AG10803 (cell line): ENCODE measurements at regions not wholly inside any gene's neighbourhood (a gene's known extent, or its start where the extent isn't known, plus 50 kb on each side); places are given as distances from the start of the nearest gene placed in this dataset.

ENCODE experiments used
- DNase-seq: peaks from one replicate; pipeline ENCODE4 v3.0.0; 2010; ENCODE audit warnings: low read depth
- H3K4me3 ChIP-seq: 2 replicates; pipeline ENCODE4 v1.5.1; 2011; ENCODE audit warnings: mild to moderate bottlenecking, low read length, control low read depth
- TF ChIP-seq, protein P1 (sequence below): conservative IDR thresholded peaks from 2 replicates; pipeline ENCODE4 v1.5.1; 2011; ENCODE audit warnings: mild to moderate bottlenecking, low read length, control low read depth, inconsistent platforms

DNA sequence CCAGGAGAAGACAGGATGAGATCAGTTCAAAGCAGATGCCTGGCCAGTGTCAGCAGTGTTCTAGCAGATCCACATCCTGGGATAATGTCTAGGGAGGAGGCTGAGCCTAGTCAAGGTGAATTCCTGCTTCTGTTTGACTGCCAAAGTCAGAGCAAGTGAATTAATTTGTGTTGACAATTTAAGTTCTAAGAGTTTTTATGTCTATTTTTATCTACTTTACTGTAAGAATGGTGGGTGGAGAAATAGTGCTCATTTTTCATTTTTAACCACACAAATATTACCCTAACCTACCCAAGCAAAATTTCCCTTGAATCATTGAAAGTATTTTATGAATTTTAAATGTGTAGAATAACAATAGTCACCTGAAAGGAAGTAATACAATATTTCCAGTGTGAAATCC is 207.6 kb upstream of the SLC10A2 start:
- no peak overlapping the region for H3K4me3 ChIP-seq
- TF ChIP-seq, protein P1, sequence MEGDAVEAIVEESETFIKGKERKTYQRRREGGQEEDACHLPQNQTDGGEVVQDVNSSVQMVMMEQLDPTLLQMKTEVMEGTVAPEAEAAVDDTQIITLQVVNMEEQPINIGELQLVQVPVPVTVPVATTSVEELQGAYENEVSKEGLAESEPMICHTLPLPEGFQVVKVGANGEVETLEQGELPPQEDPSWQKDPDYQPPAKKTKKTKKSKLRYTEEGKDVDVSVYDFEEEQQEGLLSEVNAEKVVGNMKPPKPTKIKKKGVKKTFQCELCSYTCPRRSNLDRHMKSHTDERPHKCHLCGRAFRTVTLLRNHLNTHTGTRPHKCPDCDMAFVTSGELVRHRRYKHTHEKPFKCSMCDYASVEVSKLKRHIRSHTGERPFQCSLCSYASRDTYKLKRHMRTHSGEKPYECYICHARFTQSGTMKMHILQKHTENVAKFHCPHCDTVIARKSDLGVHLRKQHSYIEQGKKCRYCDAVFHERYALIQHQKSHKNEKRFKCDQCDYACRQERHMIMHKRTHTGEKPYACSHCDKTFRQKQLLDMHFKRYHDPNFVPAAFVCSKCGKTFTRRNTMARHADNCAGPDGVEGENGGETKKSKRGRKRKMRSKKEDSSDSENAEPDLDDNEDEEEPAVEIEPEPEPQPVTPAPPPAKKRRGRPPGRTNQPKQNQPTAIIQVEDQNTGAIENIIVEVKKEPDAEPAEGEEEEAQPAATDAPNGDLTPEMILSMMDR = no peak
- DNase-seq = no peak

DNA sequence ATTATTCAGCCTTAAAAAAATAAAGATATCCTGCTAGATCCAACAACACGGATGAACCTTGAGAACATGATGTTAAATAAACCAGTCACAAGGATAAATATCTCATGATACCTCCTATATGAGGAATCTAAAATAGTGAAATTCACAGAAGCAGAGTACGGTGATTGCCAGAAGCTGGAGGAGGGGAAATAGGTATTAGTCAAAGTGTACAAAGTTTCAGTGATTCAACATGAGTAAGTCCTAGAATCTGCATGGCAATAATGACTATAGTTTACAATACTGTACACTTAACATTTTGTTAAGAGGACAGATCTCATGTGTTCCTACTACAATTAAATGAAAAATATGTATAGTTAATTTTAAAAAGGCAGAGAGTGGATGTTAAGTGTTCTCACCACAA is 206.6 kb upstream of the SLC10A2 start:
- no peak overlapping the region for H3K4me3 ChIP-seq
- TF ChIP-seq, protein P1 = no peak
- DNase-seq = no peak

DNA sequence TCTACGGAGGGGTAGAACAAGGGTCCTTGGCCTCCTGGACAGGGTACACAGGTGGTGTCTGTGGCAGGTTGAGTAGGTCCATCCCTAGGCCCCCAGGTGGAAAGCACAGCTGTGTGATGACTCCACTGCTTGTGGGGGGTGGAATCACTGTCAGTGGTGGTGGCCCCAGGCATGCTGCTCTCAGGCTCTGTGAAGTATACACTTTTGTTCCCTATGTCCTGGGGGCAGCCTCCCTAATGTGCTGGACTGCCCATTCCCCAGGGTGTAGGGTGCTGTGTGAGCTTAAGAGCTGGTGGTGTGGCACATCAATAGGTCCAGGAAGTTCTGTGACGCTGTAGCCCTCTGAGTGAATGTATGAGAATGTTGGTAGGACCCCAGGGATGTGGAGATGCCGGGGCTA is 197.2 kb upstream of the SLC10A2 start:
- TF ChIP-seq, protein P1 = no peak

DNA sequence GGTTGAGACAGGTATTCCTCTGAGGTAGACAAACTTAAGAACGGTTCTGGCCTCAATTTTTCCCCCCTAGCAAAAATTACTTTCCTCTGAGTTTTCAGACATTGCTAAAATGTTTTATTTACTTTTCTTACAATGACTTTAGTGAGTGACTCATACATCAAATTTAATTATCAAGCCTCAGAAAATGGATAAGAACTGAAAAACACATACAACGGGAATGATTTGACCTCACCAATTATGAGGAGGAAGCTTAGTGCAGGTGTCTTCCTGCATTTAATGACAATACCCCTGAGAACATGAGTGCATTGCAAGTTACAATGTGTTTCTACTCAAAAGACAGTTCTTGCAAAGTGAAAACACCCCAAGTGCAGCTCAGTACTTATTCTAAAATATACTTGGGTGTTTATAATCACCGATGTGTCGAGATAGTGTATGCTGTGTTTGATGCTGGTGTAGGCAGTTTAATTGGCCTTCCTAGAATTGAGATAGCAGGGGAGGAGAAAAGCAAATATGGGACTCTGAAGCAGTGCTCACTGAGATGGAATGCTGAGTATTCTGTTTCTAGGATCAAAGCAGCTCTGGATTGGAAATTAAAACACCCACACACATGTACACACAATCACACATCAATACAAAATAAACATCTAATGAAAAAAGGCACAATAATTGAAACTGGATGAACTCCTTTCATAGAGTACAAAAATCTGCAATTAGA is 189.5 kb upstream of the SLC10A2 start:
- DNase-seq = no peak
- H3K4me3 ChIP-seq = no peak overlapping the region
- TF ChIP-seq, protein P1 = no peak

More for the DNA sequence above, 197.2 kb upstream of the SLC10A2 start:
- DNase-seq = no peak
- H3K4me3 ChIP-seq = no peak overlapping the region

DNA sequence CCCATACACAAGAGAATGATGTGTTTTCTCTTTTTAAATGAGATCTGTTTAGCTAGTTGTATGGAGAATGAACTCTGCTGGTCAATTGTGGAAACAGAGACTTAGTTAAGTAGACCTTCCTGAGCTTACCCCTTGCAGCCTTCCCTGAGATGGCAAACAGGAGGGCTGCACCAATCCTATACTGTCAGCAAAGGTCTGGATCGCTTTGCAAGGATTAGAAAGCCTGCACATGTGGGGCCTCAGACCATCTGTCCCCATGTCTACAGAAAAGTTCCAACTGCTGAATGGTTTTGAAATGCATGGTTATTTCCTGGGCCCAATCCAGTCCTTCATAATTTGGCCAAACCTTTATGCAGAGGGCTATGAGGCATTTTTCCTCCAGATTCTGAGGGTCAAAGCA is 183.9 kb upstream of the SLC10A2 start:
- DNase-seq = no peak
- no peak overlapping the region for H3K4me3 ChIP-seq
- TF ChIP-seq, protein P1 = no peak

DNA sequence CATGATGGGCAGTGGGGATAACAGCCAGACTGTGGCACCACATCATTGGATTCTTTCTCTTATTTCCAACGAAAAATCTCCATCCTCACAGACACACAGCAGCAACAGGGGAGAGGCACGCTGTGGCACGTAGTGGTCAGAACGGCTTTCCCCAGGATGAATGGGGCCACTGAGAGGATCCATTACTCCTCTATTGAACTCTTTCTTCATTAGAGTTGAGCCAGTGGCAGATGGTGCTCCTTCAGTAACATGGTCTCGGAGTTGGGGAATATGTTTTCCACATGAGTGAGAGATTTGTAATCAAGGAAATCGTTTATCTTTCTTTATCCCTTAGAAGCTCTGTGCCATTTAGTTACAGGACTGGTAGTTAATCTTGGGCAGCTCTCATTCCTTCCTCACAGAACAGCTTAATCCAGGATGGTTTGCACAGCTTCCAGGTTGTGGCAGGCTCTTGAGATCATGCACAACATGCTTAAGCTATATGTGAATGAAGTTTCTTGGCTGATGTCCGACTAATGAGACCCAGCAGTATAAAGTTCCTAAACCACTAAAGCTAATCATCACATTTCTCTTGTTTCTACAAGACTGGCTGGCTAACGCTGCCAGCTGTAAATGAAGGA is 180.5 kb upstream of the SLC10A2 start:
- no peak overlapping the region for H3K4me3 ChIP-seq
- DNase-seq = no peak
- TF ChIP-seq, protein P1 = no peak

DNA sequence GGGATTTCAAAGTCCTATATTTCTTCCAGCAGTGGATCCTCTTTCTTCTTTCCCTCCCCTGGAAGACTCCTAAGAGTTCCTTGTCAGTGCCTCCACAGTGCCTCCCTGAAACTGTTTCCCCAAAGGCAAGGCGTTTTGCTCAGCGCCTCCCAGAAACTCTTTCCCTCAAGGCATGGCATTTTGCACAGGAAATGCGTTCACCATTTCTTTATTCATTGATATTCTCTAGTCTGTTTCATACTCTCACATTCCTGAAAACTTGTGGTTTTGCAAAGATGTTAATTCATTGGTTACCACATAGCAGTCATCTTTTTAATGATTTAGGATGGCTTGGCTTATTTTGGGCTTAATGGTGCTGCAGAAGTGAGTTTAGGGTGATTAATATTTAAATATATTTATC is 177.3 kb upstream of the SLC10A2 start:
- TF ChIP-seq, protein P1 = no peak
- no peak for DNase-seq
- no peak overlapping the region for H3K4me3 ChIP-seq
